Fibroblast of villous mesenchyme (primary cell): ENCODE measurements at regions not wholly inside any gene's neighbourhood (a gene's known extent, or its start where the extent isn't known, plus 50 kb on each side); places are given as distances from the start of the nearest gene placed in this dataset.

Experiments
- DNase-seq: peaks from one replicate; pipeline ENCODE4 v3.0.0-alpha.2; 2010; ENCODE audit warnings: low read depth
- H3K4me3 ChIP-seq: 2 replicates; pipeline ENCODE4 v1.5.1; 2011; ENCODE audit warnings: low read depth, mild to moderate bottlenecking, low read length
- TF ChIP-seq, protein P1 (sequence below): IDR thresholded peaks from 2 replicates; pipeline ENCODE4 v1.5.1; 2012; ENCODE audit warnings: low read depth, mild to moderate bottlenecking, low read length; ENCODE audit not compliant: insufficient read depth

DNA sequence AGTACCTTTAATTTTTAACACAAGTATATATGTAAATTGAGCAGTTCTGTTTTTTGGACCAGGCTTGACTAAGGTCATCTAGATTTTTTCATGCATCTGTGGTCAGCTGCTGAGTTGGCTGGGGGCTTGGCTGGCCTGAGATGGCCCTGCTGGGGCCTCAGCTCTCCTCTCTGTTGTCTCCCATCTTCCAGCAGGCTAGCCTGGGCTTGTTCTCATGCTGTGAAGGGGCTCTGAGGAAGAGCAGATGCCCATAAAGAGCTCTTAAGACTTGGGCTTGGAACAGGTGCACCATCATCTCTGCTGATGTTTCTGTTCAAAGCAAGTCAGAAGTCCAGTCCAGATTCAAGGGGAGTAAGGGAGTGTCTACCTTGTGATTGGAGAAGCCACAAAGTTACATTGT lies 51.2 kb upstream of the TNR start:
- no peak overlapping the region for H3K4me3 ChIP-seq
- TF ChIP-seq, protein P1, sequence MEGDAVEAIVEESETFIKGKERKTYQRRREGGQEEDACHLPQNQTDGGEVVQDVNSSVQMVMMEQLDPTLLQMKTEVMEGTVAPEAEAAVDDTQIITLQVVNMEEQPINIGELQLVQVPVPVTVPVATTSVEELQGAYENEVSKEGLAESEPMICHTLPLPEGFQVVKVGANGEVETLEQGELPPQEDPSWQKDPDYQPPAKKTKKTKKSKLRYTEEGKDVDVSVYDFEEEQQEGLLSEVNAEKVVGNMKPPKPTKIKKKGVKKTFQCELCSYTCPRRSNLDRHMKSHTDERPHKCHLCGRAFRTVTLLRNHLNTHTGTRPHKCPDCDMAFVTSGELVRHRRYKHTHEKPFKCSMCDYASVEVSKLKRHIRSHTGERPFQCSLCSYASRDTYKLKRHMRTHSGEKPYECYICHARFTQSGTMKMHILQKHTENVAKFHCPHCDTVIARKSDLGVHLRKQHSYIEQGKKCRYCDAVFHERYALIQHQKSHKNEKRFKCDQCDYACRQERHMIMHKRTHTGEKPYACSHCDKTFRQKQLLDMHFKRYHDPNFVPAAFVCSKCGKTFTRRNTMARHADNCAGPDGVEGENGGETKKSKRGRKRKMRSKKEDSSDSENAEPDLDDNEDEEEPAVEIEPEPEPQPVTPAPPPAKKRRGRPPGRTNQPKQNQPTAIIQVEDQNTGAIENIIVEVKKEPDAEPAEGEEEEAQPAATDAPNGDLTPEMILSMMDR = no peak
- DNase-seq = no peak

DNA sequence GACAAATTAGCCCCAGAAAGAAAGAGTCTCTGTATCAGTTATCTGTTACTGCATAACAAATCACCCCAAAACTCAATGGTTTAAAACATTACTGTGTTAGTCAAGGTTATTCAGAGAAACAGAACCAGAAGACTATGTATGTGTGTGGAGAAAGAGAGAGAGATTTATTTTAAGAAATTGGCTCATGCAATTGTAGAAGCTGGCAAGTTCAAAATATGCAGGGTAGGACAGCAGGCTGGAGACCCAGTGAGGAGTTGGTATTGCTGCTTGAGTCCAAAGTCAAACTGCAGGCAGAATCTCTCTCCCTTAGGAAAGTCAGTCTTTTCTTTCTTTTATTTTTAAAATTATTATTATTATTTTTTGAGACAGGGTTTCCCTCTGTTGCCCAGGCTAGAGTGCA lies 50.2 kb upstream of the TNR start:
- TF ChIP-seq, protein P1 = no peak
- no peak for DNase-seq
- no peak overlapping the region for H3K4me3 ChIP-seq
